ENCODE measurements at regions not wholly inside any gene's neighbourhood (a gene's known extent, or its start where the extent isn't known, plus 50 kb on each side); places are given as distances from the start of the nearest gene placed in this dataset.
"Not testable (repeated sequence)": the region's sequence is repeated elsewhere in the genome, so short reads cannot be mapped to it uniquely, and the experiment has no call there.

- Histone ChIP-seq H3K27ac (ENCODE audit: low read depth, low read length) (no peak overlapping the region), H3K4me3 (ENCODE audit: low read depth in 1 of 2, low read length in 2 of 2) (no peak overlapping the region), H3K9me3 (ENCODE audit: control insufficient read depth in 1 of 2, low read length in 2 of 2) (no peaks in the 10 kb centered on the region), H3K36me3 (ENCODE audit: control insufficient read depth in 1 of 2, insufficient read depth in 2 of 2, low read length in 2 of 2) (no peaks in the 10 kb centered on the region), H3K4me1 (ENCODE audit: control insufficient read depth in 1 of 2, insufficient read depth in 2 of 2, low read length in 2 of 2) (no peaks in the 10 kb centered on the region), H3K27me3 (ENCODE audit: control insufficient read depth in 1 of 2, insufficient read depth in 2 of 2, low read length in 2 of 2) (no peaks in the 10 kb centered on the region), H3K9ac (ENCODE audit: low read depth in 1 of 2, low read length in 2 of 2) (no peak overlapping the region)
Observed at GRCh38 chr3:177855021-177855420, 657.7 kb upstream of the TBL1XR1 start.

- Histone ChIP-seq H3K9ac (ENCODE audit: low read depth in 1 of 2, low read length in 2 of 2) (no peak overlapping the region), H3K9me3 (ENCODE audit: control insufficient read depth in 1 of 2, low read length in 2 of 2) (peaks cover 4% of the 10 kb centered on the region in 2 donors), H3K27ac (ENCODE audit: low read depth, low read length) (no peak overlapping the region), H3K36me3 (ENCODE audit: control insufficient read depth in 1 of 2, insufficient read depth in 2 of 2, low read length in 2 of 2) (no peaks in the 10 kb centered on the region), H3K4me3 (ENCODE audit: low read depth in 1 of 2, low read length in 2 of 2) (no peak overlapping the region), H3K4me1 (ENCODE audit: control insufficient read depth in 1 of 2, insufficient read depth in 2 of 2, low read length in 2 of 2) (no peaks in the 10 kb centered on the region), H3K27me3 (ENCODE audit: control insufficient read depth in 1 of 2, insufficient read depth in 2 of 2, low read length in 2 of 2) (no peaks in the 10 kb centered on the region)
Observed at GRCh38 chr3:177860184-177860583, 662.9 kb upstream of the TBL1XR1 start.

GRCh38 chr3:177862962-177863491, 665.7 kb upstream of the TBL1XR1 start:
- Histone ChIP-seq H3K36me3 (ENCODE audit: control insufficient read depth in 1 of 2, insufficient read depth in 2 of 2, low read length in 2 of 2) (no peaks in the 10 kb centered on the region), H3K4me1 (ENCODE audit: control insufficient read depth in 1 of 2, insufficient read depth in 2 of 2, low read length in 2 of 2) (no peaks in the 10 kb centered on the region), H3K27ac (ENCODE audit: low read depth, low read length) (no peak overlapping the region), H3K9me3 (ENCODE audit: control insufficient read depth in 1 of 2, low read length in 2 of 2) (peaks cover 4% of the 10 kb centered on the region in 2 donors), H3K4me3 (ENCODE audit: low read depth in 1 of 2, low read length in 2 of 2) (no peak overlapping the region), H3K9ac (ENCODE audit: low read depth in 1 of 2, low read length in 2 of 2) (no peak overlapping the region), H3K27me3 (ENCODE audit: control insufficient read depth in 1 of 2, insufficient read depth in 2 of 2, low read length in 2 of 2) (no peaks in the 10 kb centered on the region)

- not testable (repeated sequence) for H3K4me3 ChIP-seq (ENCODE audit: low read depth in 1 of 2, low read length in 2 of 2); H3K36me3 ChIP-seq (ENCODE audit: control insufficient read depth in 1 of 2, insufficient read depth in 2 of 2, low read length in 2 of 2); H3K27me3 ChIP-seq (ENCODE audit: control insufficient read depth in 1 of 2, insufficient read depth in 2 of 2, low read length in 2 of 2); H3K27ac ChIP-seq (ENCODE audit: low read depth, low read length); H3K9me3 ChIP-seq (ENCODE audit: control insufficient read depth in 1 of 2, low read length in 2 of 2); H3K4me1 ChIP-seq (ENCODE audit: control insufficient read depth in 1 of 2, insufficient read depth in 2 of 2, low read length in 2 of 2); H3K9ac ChIP-seq (ENCODE audit: low read depth in 1 of 2, low read length in 2 of 2)
Observed at GRCh38 chr3:177871267-177871666, 665.0 kb upstream of the KCNMB2 start.

- Histone ChIP-seq H3K27ac (ENCODE audit: low read depth, low read length) (no peak overlapping the region), H3K36me3 (ENCODE audit: control insufficient read depth in 1 of 2, insufficient read depth in 2 of 2, low read length in 2 of 2) (no peaks in the 10 kb centered on the region), H3K4me1 (ENCODE audit: control insufficient read depth in 1 of 2, insufficient read depth in 2 of 2, low read length in 2 of 2) (no peaks in the 10 kb centered on the region), H3K9me3 (ENCODE audit: control insufficient read depth in 1 of 2, low read length in 2 of 2) (no peaks in the 10 kb centered on the region), H3K27me3 (ENCODE audit: control insufficient read depth in 1 of 2, insufficient read depth in 2 of 2, low read length in 2 of 2) (no peaks in the 10 kb centered on the region), H3K4me3 (ENCODE audit: low read depth in 1 of 2, low read length in 2 of 2) (no peak overlapping the region), H3K9ac (ENCODE audit: low read depth in 1 of 2, low read length in 2 of 2) (no peak overlapping the region)
Observed at GRCh38 chr3:177878192-177878591, 658.0 kb upstream of the KCNMB2 start.

- H3K4me3 ChIP-seq (ENCODE audit: low read depth in 1 of 2, low read length in 2 of 2) = no peak overlapping the region
- H3K36me3 ChIP-seq (ENCODE audit: control insufficient read depth in 1 of 2, insufficient read depth in 2 of 2, low read length in 2 of 2) = no peaks in the 10 kb centered on the region
- H3K9me3 ChIP-seq (ENCODE audit: control insufficient read depth in 1 of 2, low read length in 2 of 2) = no peaks in the 10 kb centered on the region
- H3K27me3 ChIP-seq (ENCODE audit: control insufficient read depth in 1 of 2, insufficient read depth in 2 of 2, low read length in 2 of 2) = no peaks in the 10 kb centered on the region
- no peak overlapping the region for H3K9ac ChIP-seq (ENCODE audit: low read depth in 1 of 2, low read length in 2 of 2)
- no peaks in the 10 kb centered on the region for H3K4me1 ChIP-seq (ENCODE audit: control insufficient read depth in 1 of 2, insufficient read depth in 2 of 2, low read length in 2 of 2)
- H3K27ac ChIP-seq (ENCODE audit: low read depth, low read length) = no peak overlapping the region
Observed at GRCh38 chr3:177878957-177879356, 657.3 kb upstream of the KCNMB2 start.

GRCh38 chr3:177881351-177881750, 654.9 kb upstream of the KCNMB2 start:
- no peak overlapping the region for H3K27ac ChIP-seq (ENCODE audit: low read depth, low read length)
- no peak overlapping the region for H3K9ac ChIP-seq (ENCODE audit: low read depth in 1 of 2, low read length in 2 of 2)
- H3K4me1 ChIP-seq (ENCODE audit: control insufficient read depth in 1 of 2, insufficient read depth in 2 of 2, low read length in 2 of 2) = no peaks in the 10 kb centered on the region
- no peaks in the 10 kb centered on the region for H3K9me3 ChIP-seq (ENCODE audit: control insufficient read depth in 1 of 2, low read length in 2 of 2)
- no peak overlapping the region for H3K4me3 ChIP-seq (ENCODE audit: low read depth in 1 of 2, low read length in 2 of 2)
- H3K36me3 ChIP-seq (ENCODE audit: control insufficient read depth in 1 of 2, insufficient read depth in 2 of 2, low read length in 2 of 2) = no peaks in the 10 kb centered on the region
- H3K27me3 ChIP-seq (ENCODE audit: control insufficient read depth in 1 of 2, insufficient read depth in 2 of 2, low read length in 2 of 2) = no peaks in the 10 kb centered on the region

- H3K9ac ChIP-seq (ENCODE audit: low read depth in 1 of 2, low read length in 2 of 2) = no peak overlapping the region
- H3K27ac ChIP-seq (ENCODE audit: low read depth, low read length) = no peak overlapping the region
- no peaks in the 10 kb centered on the region for H3K27me3 ChIP-seq (ENCODE audit: control insufficient read depth in 1 of 2, insufficient read depth in 2 of 2, low read length in 2 of 2)
- H3K36me3 ChIP-seq (ENCODE audit: control insufficient read depth in 1 of 2, insufficient read depth in 2 of 2, low read length in 2 of 2) = no peaks in the 10 kb centered on the region
- no peaks in the 10 kb centered on the region for H3K4me1 ChIP-seq (ENCODE audit: control insufficient read depth in 1 of 2, insufficient read depth in 2 of 2, low read length in 2 of 2)
- no peak overlapping the region for H3K4me3 ChIP-seq (ENCODE audit: low read depth in 1 of 2, low read length in 2 of 2)
- H3K9me3 ChIP-seq (ENCODE audit: control insufficient read depth in 1 of 2, low read length in 2 of 2) = no peaks in the 10 kb centered on the region
Observed at GRCh38 chr3:177882124-177882648, 654.0 kb upstream of the KCNMB2 start.

- H3K36me3 ChIP-seq (ENCODE audit: control insufficient read depth in 1 of 2, insufficient read depth in 2 of 2, low read length in 2 of 2) = no peaks in the 10 kb centered on the region
- H3K4me3 ChIP-seq (ENCODE audit: low read depth in 1 of 2, low read length in 2 of 2) = no peak overlapping the region
- no peak overlapping the region for H3K27ac ChIP-seq (ENCODE audit: low read depth, low read length)
- no peaks in the 10 kb centered on the region for H3K9me3 ChIP-seq (ENCODE audit: control insufficient read depth in 1 of 2, low read length in 2 of 2)
- H3K27me3 ChIP-seq (ENCODE audit: control insufficient read depth in 1 of 2, insufficient read depth in 2 of 2, low read length in 2 of 2) = no peaks in the 10 kb centered on the region
- no peak overlapping the region for H3K9ac ChIP-seq (ENCODE audit: low read depth in 1 of 2, low read length in 2 of 2)
- no peaks in the 10 kb centered on the region for H3K4me1 ChIP-seq (ENCODE audit: control insufficient read depth in 1 of 2, insufficient read depth in 2 of 2, low read length in 2 of 2)
Observed at GRCh38 chr3:177883091-177883490, 653.1 kb upstream of the KCNMB2 start.

GRCh38 chr3:177883957-177884356, 652.3 kb upstream of the KCNMB2 start:
- H3K9me3 ChIP-seq (ENCODE audit: control insufficient read depth in 1 of 2, low read length in 2 of 2) = no peaks in the 10 kb centered on the region
- no peaks in the 10 kb centered on the region for H3K4me1 ChIP-seq (ENCODE audit: control insufficient read depth in 1 of 2, insufficient read depth in 2 of 2, low read length in 2 of 2)
- no peak overlapping the region for H3K9ac ChIP-seq (ENCODE audit: low read depth in 1 of 2, low read length in 2 of 2)
- H3K36me3 ChIP-seq (ENCODE audit: control insufficient read depth in 1 of 2, insufficient read depth in 2 of 2, low read length in 2 of 2) = no peaks in the 10 kb centered on the region
- H3K27ac ChIP-seq (ENCODE audit: low read depth, low read length) = no peak overlapping the region
- H3K4me3 ChIP-seq (ENCODE audit: low read depth in 1 of 2, low read length in 2 of 2) = no peak overlapping the region
- H3K27me3 ChIP-seq (ENCODE audit: control insufficient read depth in 1 of 2, insufficient read depth in 2 of 2, low read length in 2 of 2) = no peaks in the 10 kb centered on the region

- no peak overlapping the region for H3K4me3 ChIP-seq (ENCODE audit: low read depth in 1 of 2, low read length in 2 of 2)
- H3K9me3 ChIP-seq (ENCODE audit: control insufficient read depth in 1 of 2, low read length in 2 of 2) = no peaks in the 10 kb centered on the region
- no peaks in the 10 kb centered on the region for H3K27me3 ChIP-seq (ENCODE audit: control insufficient read depth in 1 of 2, insufficient read depth in 2 of 2, low read length in 2 of 2)
- H3K9ac ChIP-seq (ENCODE audit: low read depth in 1 of 2, low read length in 2 of 2) = no peak overlapping the region
- H3K27ac ChIP-seq (ENCODE audit: low read depth, low read length) = no peak overlapping the region
- no peaks in the 10 kb centered on the region for H3K4me1 ChIP-seq (ENCODE audit: control insufficient read depth in 1 of 2, insufficient read depth in 2 of 2, low read length in 2 of 2)
- H3K36me3 ChIP-seq (ENCODE audit: control insufficient read depth in 1 of 2, insufficient read depth in 2 of 2, low read length in 2 of 2) = no peaks in the 10 kb centered on the region
Observed at GRCh38 chr3:177885063-177885462, 651.2 kb upstream of the KCNMB2 start.

All from duodenal mucosa (tissue), 2 donors.